Astrocyte of the spinal cord (primary cell): ENCODE measurements at regions not wholly inside any gene's neighbourhood (a gene's known extent, or its start where the extent isn't known, plus 50 kb on each side); places are given as distances from the start of the nearest gene placed in this dataset.

Source experiments
- DNase-seq: peaks from one replicate; pipeline ENCODE4 v3.0.0; 2011; ENCODE audit warnings: low read depth, low spot score
- H3K4me3 ChIP-seq: 2 replicates; pipeline ENCODE4 v1.5.1; 2011; ENCODE audit warnings: low read depth, mild to moderate bottlenecking, low read length, moderate library complexity
- CTCF ChIP-seq: IDR thresholded peaks from 2 replicates; pipeline ENCODE4 v1.5.1; 2012; ENCODE audit warnings: low read depth, mild to moderate bottlenecking, low read length, inconsistent platforms
- in situ Hi-C: cut with HindIII; loops from 2 replicates; pipeline ENCODE4 v1.10.0; 2017; ENCODE audit warnings: low sequenced_read_pairs

- in situ Hi-C loops = no loop called here
- H3K4me3 ChIP-seq = no peak overlapping the region
- no peak for TF ChIP-seq CTCF
- DNase-seq = no peak
Measured at GRCh38 chr12:58384196-58384595, 442.8 kb downstream of the ATP23 start.

GRCh38 chr12:58386136-58386535 is 444.8 kb downstream of the ATP23 start:
- no peak for DNase-seq
- in situ Hi-C loops = no loop called here
- H3K4me3 ChIP-seq = no peak overlapping the region
- TF ChIP-seq CTCF = no peak

GRCh38 chr12:58387199-58387598 is 445.8 kb downstream of the ATP23 start:
- in situ Hi-C loops = no loop called here

GRCh38 chr12:58388261-58388660 is 446.9 kb downstream of the ATP23 start:
- H3K4me3 ChIP-seq = no peak overlapping the region
- no peak for DNase-seq
- in situ Hi-C loops = no loop called here
- no peak for TF ChIP-seq CTCF

More at GRCh38 chr12:58387199-58387598, 445.8 kb downstream of the ATP23 start:
- no peak overlapping the region for H3K4me3 ChIP-seq
- no peak for TF ChIP-seq CTCF
- peak; percentile 76 for DNase-seq

GRCh38 chr12:58393152-58393551 is 451.8 kb downstream of the ATP23 start:
- in situ Hi-C loops = no loop called here
- no peak overlapping the region for H3K4me3 ChIP-seq
- DNase-seq = peak; percentile 29
- no peak for TF ChIP-seq CTCF

- no peak overlapping the region for H3K4me3 ChIP-seq
- TF ChIP-seq CTCF = no peak
- in situ Hi-C loops = no loop called here
- DNase-seq = peak; percentile 27
Measured at GRCh38 chr12:58395056-58395455, 453.7 kb downstream of the ATP23 start.

- TF ChIP-seq CTCF = no peak
- no peak overlapping the region for H3K4me3 ChIP-seq
- in situ Hi-C loops = no loop called here
- peak; percentile 59 for DNase-seq
Measured at GRCh38 chr12:58395470-58395869, 454.1 kb downstream of the ATP23 start.
